ENCODE measurements at regions not wholly inside any gene's neighbourhood (a gene's known extent, or its start where the extent isn't known, plus 50 kb on each side); places are given as distances from the start of the nearest gene placed in this dataset.

DNA sequence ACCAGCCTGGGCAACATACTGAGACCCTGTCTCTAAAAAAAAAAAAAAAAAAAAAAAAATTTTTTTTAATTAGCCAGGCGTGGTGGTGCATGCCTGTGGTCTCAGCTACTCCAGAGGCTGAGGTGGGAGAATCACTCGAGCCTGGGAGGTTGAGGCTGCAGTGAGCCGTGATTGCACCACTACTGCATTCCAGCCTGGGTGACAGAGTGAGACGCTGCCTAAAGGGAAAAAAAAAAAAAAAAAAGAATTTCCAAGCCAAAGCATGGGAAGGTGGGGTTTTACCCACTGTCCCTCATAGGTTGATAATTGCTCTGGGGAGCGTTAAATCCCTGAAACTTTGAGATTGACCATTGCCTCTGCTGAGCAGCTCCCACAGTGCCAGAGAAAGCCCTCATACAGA lies 427.5 kb downstream of the BCOR start:
- no peak for TF ChIP-seq CTCF (IDR thresholded peaks at IDR 0.05; ENCODE audit: low read depth, low read length, missing control alignments)
- DNase-seq (ENCODE audit: low read depth): no peak
- H3K4me3 ChIP-seq (ENCODE audit: low read depth, low read length): no peak overlapping the region
- in situ Hi-C loops (cut with HindIII; ENCODE audit: low sequenced_read_pairs): no loop called here

GRCh38 chrX:39672405-39672804 lies 425.4 kb downstream of the BCOR start:
- no peak for TF ChIP-seq CTCF (IDR thresholded peaks at IDR 0.05; ENCODE audit: low read depth, low read length, missing control alignments)
- no peak for DNase-seq (ENCODE audit: low read depth)
- no peak overlapping the region for H3K4me3 ChIP-seq (ENCODE audit: low read depth, low read length)
- in situ Hi-C loops (cut with HindIII; ENCODE audit: low sequenced_read_pairs): no loop called here

- no peak for DNase-seq (ENCODE audit: low read depth)
- in situ Hi-C loops (cut with HindIII; ENCODE audit: low sequenced_read_pairs): no loop called here
- H3K4me3 ChIP-seq (ENCODE audit: low read depth, low read length): no peak overlapping the region
- no peak for TF ChIP-seq CTCF (IDR thresholded peaks at IDR 0.05; ENCODE audit: low read depth, low read length, missing control alignments)
These were observed 423.1 kb downstream of the BCOR start for GRCh38 chrX:39674490-39675161.

DNA sequence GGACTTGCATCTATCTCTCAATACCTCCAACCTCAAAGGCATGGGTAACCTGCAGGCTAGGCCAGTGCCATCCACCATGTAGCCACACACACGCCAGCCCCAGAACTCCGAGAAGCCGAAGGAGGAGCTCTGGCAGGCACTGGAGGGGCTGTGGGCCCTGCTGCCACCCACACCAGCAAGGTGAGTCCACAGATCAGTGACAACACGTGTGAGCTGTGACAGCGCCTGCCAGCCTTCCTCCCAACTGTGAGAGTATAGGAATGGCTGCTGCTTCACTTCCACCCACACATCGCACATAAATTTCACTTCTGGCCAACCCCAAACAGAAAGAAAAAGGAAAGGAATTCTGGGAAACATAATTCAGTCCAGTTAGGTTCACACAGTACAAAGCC lies 422.6 kb downstream of the BCOR start:
- no peak overlapping the region for H3K4me3 ChIP-seq (ENCODE audit: low read depth, low read length)
- no peak for TF ChIP-seq CTCF (IDR thresholded peaks at IDR 0.05; ENCODE audit: low read depth, low read length, missing control alignments)
- no peak for DNase-seq (ENCODE audit: low read depth)
- in situ Hi-C loops (cut with HindIII; ENCODE audit: low sequenced_read_pairs): no loop called here

GRCh38 chrX:39675619-39676018 lies 422.1 kb downstream of the BCOR start:
- in situ Hi-C loops (cut with HindIII; ENCODE audit: low sequenced_read_pairs): no loop called here
- DNase-seq (ENCODE audit: low read depth): no peak
- no peak for TF ChIP-seq CTCF (IDR thresholded peaks at IDR 0.05; ENCODE audit: low read depth, low read length, missing control alignments)
- H3K4me3 ChIP-seq (ENCODE audit: low read depth, low read length): no peak overlapping the region

DNA sequence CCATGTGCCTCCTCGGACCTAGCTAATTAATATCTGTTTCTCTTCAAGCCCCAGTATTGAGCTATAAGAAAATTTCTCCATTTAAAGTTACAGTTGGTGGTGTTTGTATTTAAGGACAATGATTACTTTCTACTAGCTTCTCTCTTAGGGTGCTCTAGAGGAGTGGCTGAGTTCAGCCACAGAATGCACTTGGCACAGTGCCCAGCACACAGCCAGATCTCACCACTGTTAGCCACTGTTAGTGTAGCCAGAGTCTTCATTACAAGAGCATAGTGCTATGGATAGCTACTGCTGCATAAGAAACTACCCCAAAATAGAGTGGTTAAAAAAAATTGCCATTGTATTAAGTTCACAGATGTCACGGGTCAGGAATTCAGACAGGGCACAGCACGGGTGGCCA lies 421.3 kb downstream of the BCOR start:
- in situ Hi-C loops (cut with HindIII; ENCODE audit: low sequenced_read_pairs): no loop called here
- DNase-seq (ENCODE audit: low read depth): no peak

More for the DNA sequence above, 421.3 kb downstream of the BCOR start:
- H3K4me3 ChIP-seq (ENCODE audit: low read depth, low read length): no peak overlapping the region
- TF ChIP-seq CTCF (IDR thresholded peaks at IDR 0.05; ENCODE audit: low read depth, low read length, missing control alignments): no peak
